ENCODE measurements at regions not wholly inside any gene's neighbourhood (a gene's known extent, or its start where the extent isn't known, plus 50 kb on each side); places are given as distances from the start of the nearest gene placed in this dataset.

- DNase-seq (ENCODE audit: low spot score), result no peak
Measured at GRCh38 chr1:238552271-238552670, 661.5 kb upstream of the ZP4 start.

DNA sequence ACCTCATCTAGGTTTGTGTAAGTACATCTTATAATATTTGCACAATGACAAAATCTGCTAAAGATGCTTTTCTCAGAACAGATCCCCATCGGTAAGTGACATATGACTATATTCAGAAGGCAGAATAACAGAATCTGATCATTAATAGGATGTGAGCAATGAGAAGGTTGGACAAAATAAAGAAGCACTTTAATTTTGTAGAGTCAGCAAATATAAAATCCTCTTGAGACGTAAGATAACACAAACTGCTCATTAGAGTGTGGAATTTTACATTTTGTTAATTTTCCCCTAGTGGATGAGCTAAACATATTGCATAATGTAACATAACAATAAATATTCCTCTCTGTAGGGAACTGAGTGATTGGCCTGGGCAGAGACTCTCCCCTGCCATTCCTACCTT lies 658.4 kb upstream of the ZP4 start:
- no peak for DNase-seq (ENCODE audit: low spot score)

GRCh38 chr1:238546118-238546517 lies 655.4 kb upstream of the ZP4 start:
- no peak for DNase-seq (ENCODE audit: low spot score)

DNA sequence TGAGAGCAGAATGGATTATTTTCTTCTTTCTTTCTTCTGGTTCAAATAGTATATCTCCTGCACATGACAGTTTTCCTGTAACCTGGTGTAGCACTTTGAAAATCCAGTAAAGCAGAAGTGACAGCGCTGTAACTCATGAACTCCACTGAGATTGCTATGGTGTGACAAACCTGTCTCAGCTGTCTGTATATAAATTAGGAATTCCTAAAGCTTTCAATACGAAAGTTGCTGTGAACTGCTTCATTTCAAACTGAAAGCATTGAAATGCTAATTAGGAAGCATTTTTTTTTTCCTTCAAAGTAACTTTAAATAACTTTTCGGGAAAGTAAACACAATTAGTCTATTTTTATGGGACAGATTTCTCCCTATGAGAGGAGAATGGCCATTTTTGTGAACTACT lies 646.9 kb upstream of the ZP4 start:
- DNase-seq (ENCODE audit: low spot score), result no peak

DNA sequence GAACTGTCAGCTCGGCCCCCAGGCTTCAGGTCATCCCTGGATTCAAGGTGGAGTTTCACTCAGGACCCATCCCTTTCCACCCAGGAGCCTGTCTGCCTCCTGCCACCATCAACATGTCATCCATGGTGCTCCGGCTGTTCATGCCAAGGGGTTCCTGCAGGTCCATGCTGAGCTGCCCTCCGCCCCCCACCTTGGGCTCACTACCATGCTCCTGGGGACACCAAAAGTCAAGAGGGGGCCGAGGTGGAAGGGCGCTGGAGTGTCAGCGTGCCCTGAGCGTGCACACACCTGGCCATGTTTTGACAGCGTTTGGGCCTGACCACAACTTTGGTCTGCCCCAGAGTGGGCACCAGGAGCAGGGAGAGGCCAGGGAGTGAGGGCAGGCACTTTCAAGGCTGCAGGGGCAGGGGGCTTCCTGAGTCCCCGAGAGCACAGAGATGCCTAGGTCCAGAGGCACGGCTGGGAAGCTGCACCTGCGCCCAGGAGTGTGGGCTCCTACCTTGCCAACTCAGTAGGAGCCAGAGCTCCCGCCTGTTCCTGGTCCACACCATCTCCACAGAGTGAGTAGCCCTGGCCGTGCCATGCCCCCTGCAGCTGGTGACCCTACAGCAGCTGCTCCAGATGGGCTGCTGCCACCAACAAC lies 639.6 kb upstream of the ZP4 start:
- no peak for DNase-seq (ENCODE audit: low spot score)

GRCh38 chr1:238517711-238518110 lies 627.0 kb upstream of the ZP4 start:
- no peak for DNase-seq (ENCODE audit: low spot score)

- no peak for DNase-seq (ENCODE audit: low spot score)
Measured at GRCh38 chr1:238501290-238501689, 610.6 kb upstream of the ZP4 start.

DNA sequence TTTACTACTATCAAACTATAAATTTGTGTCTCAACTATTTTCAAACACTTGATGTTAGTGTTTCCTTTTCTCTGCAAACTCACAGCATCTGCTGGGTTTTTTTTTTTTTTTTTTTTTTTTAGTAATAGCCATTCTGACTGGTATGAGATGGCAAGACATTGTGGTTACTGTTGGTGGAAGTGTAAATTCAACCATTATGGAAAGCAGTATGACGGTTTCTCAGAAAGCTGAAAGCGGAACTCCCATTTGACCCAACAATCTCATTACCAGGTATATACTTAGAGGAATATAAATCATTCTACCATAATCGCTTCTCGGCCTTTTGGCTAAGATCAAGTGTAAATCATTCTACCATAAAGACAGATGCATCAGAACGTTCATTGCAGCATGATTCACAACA lies 608.3 kb upstream of the ZP4 start:
- no peak for DNase-seq (ENCODE audit: low spot score)

GRCh38 chr1:238492271-238492670 lies 601.5 kb upstream of the ZP4 start:
- no peak for DNase-seq (ENCODE audit: low spot score)

- DNase-seq (ENCODE audit: low spot score), result no peak
Measured at GRCh38 chr1:238491265-238491664, 600.5 kb upstream of the ZP4 start.

DNA sequence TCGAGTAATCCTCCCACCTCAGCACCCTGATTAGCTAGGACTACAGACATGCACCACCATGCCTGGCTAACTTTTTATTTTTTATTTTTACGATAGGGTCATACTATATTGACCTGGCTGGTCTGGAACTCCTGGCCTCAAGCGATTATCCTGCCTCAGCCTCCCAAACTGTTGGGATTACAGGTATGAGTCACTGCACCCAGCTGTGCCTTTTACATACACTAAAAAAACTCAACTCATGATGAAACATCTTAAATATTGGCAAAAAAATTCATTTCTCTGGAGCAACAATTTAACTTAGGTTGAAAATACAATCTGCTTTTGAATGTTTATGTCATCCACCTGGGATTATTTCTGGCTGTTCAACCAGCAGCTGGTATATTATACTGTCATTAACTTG lies 598.3 kb upstream of the ZP4 start:
- DNase-seq (ENCODE audit: low spot score), result no peak

- DNase-seq (ENCODE audit: low spot score), result no peak
Measured at GRCh38 chr1:238488401-238488800, 597.7 kb upstream of the ZP4 start.

DNA sequence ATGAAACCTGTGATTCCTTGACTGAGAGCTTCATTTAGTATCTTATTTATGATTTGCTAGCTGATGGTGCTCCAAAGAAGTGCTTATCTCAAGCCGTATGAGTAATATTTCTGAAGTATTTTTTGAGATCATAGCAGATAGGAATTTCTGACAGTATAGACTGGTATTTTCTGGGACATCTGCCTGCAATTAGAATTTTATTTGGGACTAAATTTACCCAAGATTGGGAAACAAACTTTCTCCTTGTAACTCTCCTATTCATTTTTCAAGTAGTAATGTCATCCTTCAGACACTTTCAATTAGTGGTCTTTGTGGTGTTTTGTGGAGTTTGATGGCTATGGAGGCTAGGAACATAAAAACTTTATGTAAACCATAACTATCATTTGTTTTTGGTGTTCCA lies 597.2 kb upstream of the ZP4 start:
- no peak for DNase-seq (ENCODE audit: low spot score)

DNA sequence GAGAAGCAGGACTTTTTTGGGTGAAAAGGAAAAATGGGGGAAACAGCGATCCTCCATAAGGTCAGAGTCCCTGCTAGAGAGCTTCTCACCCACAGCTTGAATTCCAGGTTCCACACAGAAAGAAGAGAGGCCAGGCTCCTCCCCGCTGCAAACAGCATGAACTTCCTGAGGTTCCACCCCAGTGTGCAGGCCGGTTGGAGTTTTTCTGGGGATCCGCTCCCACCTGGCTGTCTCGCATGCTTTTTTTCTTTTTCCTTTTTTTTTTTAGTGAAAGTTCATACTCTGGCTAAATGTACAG lies 595.1 kb upstream of the ZP4 start:
- no peak for DNase-seq (ENCODE audit: low spot score)

- no peak for DNase-seq (ENCODE audit: low spot score)
Measured at GRCh38 chr1:238485057-238485911, 594.6 kb upstream of the ZP4 start.

GRCh38 chr1:238484121-238484520 lies 593.4 kb upstream of the ZP4 start:
- DNase-seq (ENCODE audit: low spot score), result no peak

GRCh38 chr1:238476841-238477240 lies 586.1 kb upstream of the ZP4 start:
- no peak for DNase-seq (ENCODE audit: low spot score)

DNA sequence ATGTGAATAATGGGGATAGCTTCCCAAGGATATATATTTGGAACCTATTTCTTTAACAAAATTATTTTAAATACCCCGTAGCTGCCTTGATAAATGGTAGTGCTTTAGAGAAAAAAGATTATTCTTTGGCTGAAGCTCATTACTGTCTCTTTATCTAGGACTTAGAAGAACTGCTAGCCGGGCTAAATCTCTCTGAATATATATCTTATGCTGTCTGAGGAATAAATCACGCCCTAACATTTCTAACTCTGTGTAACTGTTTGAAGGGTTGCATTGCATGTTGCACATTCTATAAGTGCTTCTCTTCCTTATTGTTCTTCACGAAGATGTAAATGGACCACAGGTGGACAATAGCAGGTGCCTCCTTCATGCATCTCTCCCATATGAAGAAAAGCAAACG lies 585.0 kb upstream of the ZP4 start:
- no peak for DNase-seq (ENCODE audit: low spot score)

GRCh38 chr1:238474263-238474662 lies 583.5 kb upstream of the ZP4 start:
- DNase-seq (ENCODE audit: low spot score), result no peak

GRCh38 chr1:238469146-238469631 lies 578.5 kb upstream of the ZP4 start:
- DNase-seq (ENCODE audit: low spot score), result no peak

DNA sequence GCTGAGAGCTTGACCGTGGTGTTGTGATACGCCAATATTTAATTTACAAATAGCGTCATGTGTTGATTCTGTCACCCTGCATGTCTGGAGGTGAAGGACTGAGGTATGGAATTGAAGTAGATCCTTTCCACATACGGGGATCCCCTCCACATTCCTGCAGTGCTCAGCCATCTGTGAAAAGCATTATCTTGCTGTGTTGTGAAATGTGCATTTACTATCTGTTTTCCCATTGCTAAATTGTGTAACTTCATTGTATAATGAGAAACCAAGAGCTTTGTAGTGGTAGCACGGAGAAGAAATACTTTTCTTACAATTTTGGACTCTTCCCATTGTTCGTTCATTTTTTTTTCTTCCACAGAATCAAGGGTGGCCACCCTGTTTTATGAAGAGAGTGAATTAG lies 577.3 kb upstream of the ZP4 start:
- no peak for DNase-seq (ENCODE audit: low spot score)

DNA sequence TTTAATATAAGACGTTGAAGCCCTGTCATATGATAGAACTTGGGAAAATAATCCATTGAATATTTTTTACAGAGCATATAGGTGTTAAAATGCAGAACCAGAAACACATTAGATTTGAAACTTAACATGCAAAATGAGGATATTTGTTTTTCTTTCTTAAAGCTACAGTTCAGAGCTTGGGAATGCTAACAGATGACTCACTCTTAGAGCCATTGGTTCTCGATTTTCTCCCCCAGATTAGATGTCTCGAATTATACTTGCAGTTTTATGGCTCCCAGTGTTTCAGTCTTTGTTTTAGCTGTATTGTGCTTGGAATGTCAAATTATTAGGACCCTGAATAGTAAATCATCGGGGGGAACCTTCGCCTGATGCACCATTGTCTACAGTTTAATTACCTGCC lies 575.7 kb upstream of the ZP4 start:
- DNase-seq (ENCODE audit: low spot score), result no peak

DNA sequence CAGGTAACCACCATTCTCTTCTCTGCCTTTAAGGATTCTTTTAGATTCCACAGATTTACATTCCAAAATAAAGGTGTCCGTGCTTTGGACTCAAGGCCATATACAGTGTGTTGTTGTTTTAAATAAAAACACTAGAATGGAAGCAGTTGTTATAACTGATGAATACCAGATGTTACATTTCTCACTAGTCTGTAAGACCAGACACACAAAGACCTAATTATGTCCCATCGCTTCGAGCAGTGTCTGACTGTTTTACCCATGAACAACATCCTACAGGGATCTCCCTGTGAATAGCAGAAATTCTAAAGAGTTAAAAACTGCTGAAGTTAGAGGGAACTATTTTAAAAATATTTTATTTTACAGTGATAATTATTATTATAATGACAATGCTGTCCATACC lies 574.7 kb upstream of the ZP4 start:
- no peak for DNase-seq (ENCODE audit: low spot score)

GRCh38 chr1:238458899-238459298 lies 568.2 kb upstream of the ZP4 start:
- no peak for DNase-seq (ENCODE audit: low spot score)

Data from CD4-positive, alpha-beta T cell treated with Interleukin-15 for 4 hours (primary cell).